IPS-NIHi7 (cell line): ENCODE measurements at regions not wholly inside any gene's neighbourhood (a gene's known extent, or its start where the extent isn't known, plus 50 kb on each side); places are given as distances from the start of the nearest gene placed in this dataset.

Experiments used
- DNase-seq: peaks from one replicate; pipeline ENCODE4 v3.0.0; 2012; ENCODE audit warnings: mixed read lengths; ENCODE audit errors: extremely low spot score

DNA sequence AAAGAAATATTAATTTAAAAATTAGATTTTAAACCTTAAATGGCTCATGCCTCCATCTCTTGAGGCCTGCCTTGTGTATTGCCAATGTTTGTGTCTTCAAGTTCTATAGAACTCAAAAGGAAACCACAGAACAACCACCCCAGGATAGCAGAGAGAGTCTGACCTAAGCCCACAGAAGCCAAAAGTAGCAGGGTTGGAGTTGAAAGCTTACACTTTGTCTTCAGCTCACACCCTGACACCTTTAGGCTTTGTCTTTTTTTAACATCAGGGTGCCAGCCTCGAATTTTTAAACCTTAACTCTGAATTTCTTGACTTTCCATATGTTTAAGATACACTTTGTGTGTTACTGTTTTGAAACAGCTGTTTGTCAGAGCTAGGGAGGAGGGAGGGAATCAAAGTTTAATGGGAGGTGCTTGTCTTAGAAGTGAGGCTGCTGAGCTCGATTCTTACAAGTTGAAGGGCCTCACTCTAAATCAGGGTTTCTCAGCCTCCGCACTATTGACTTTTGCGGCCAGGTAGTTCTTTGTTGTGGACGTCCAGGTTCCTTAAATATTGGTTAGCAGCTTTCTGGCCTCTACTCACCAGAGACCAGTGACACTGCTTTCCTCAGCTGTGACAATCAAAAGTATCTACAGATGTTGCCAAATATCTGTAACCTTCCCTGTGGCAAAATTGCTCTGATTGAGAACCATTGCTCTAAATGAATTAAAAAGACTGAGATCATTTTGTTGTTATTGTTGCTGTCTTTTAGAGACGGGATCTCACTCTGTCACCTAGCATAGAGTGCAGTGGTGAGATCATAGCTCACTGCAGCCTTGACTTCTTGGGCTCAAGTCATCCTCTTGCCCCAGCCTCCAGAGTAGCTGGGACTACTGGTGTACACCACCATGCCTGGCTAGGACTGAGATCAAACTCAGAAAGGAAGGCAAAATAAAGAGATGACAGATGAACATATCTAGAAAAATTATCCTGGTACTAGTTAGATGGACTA lies 139.2 kb upstream of the EOMES start:
- DNase-seq, result no peak

DNA sequence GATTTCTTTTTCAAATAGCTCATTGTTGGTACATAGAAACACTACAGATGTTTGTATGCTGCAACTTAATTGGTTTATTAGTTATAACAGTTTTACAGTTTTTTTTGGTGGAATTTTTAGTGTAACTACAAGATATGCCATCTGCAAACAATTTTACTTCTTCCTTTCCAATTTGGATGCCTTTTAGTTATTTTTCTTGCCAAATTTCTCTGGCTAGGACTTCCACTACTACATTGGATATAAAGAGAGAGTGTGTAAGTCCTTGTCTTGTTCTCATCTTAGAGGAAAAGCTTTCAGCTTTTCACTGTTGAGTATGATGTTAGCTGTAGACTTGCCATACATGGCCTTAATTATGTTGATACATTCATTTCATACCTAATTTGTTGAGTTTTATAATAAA lies 143.6 kb upstream of the EOMES start:
- DNase-seq, result no peak

DNA sequence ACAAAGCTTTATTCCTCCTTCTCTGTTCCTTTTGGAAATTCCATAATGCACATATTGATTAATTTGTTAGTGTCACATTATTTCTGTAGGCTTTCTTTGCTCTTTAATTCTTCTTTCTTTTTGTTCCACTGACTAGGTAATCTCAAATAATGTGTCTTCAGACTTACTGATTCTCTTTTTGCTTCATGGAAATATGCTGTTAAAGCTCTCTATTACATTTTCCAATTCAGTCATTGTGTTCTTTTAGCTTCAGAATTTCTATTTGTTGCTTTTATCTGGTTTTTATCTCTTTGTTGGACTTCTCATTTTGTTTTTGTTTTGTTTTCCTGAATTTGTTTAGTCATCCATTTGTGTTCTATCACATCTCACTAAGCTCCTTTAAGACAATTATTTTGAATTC lies 147.0 kb upstream of the EOMES start:
- no peak for DNase-seq

DNA sequence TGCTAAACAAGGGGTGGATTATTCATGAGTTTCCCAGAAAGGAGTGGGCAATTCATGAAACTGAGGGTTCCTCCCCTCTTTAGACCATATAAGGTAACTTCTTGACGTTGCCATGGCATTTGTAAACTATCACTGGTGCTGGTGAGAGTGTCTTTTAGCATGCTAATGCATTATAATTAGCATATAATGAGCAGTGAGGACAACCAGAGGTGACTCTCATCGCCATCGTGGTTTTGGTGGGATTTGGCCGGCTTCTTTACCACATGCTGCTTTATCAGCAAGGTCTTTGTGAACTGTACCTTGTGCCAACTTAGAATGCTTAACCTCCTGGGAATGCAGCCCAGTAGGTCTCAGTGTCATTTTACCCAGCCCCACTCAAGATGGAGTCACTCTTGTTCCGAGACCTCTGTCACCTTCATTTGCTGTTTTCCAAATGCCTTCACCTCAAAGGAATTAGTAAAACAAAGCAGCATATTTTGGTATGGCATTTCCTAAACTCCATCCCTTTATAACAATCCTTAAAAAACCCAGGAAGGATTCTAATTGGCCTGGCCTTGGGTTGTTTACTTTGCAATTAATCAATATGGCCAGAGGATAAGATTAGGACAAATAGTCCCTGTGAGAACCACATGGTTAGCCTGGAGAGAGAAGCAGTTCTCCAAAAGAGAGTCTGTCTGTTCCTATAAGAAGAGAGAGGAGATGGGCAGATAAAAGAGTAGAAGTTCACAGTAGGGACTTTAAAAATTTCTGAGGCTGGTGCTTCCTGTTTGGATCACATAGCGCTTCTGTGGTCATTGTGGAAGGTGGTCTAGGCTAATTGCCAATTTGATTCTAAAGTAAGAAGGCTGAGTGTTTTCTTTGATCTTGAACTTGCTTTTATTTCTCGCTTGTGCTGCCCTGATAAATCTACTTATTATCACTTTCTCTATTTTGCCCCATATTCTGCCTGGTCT lies 155.2 kb upstream of the EOMES start:
- no peak for DNase-seq

DNA sequence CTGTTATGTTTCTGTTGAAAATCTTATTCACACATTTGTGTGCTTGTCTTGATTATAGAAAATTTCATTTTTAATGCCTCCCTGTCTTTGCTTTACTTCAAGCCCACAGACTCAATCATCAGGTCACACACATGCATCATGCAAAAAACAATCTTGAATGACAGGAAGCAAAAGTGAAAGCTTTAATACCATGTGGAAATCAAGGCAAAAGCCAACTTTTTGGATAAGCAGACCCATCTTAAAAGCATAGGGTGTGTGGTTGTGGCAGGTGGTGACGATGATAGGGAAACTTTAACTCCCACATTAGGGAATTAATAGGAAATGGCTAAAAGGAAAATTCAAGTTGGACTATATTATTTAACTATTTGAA lies 155.9 kb upstream of the EOMES start:
- no peak for DNase-seq

DNA sequence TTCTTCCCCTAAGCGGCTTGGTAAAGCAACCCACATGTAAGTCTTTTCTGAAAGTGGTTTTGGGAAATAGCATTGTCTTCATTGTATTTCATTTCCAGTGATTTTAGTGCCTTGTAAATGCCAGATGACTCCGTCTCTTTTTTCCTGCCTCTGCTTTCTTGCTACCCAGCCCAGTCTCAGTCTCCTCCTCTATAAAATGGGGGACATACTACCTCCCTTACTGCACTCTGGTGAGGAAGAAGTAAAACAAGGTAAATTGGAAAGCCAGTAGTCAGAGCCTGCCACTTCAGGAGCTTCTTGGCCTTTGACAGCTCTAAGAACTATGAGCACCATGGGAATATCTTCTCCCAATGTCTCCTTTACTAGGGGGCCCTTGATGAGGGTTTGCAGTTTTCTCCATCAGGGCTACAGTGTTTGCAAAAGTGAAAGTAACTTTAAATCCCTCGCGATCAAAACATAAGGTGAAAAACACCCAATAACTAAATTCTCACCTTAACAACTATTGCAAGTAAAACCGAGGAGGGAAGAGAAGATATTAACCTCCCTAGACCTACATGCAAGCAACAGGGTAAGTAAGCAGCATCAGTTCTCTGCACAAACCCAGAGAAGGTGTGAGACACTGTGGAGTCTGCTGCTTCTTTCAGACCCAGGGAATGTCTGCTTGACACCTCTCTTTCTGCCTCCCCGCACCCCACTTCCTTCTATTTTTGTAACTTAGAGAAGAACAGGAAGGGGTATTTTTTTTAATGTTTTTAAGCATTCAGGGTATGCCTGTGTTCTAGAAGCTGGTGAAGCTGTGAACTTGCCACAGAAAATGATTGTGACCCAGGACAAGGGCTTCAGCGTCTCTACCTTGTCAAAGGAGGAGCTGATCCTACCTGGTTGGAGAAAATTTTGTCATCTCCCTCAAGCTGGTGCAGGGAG lies 159.1 kb upstream of the EOMES start:
- DNase-seq, result no peak

DNA sequence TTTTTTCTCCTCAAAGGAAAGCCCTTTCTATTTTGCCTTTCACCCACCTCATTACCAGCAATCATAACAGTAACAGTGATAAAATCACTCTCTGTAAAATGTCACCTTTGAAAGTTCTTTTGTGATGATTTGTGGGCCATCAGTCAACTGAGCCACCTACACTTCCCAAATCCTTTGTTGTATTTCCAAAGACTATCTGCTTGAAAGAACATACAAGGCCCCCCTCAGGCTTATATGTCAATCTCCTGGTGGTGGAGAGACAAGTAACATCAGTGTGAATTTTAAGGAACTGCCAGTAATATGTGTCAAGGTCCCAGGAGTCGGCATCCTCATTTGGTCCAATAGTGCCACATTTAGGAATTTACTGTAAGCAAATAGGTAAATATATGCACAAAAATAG lies 161.1 kb upstream of the EOMES start:
- no peak for DNase-seq

DNA sequence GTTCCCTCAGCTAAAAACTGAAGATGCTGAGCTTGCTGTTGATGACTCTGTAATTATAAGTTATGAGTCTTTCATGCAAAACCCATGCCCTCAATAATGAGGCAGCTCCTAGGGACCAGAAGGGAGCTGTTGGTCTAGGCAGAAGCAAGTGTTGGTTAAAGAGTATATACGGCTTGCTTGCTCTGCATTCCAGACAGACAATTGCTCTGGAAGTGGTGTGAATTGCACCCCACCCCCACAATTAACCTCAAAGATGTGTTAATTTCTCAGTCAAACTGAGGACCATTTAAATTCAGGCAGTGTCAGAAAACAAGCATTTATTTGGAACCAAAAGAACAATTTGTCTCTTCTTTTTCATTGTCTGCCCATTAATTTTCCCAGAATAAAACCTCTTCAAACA lies 163.5 kb upstream of the EOMES start:
- DNase-seq, result peak; percentile 42

DNA sequence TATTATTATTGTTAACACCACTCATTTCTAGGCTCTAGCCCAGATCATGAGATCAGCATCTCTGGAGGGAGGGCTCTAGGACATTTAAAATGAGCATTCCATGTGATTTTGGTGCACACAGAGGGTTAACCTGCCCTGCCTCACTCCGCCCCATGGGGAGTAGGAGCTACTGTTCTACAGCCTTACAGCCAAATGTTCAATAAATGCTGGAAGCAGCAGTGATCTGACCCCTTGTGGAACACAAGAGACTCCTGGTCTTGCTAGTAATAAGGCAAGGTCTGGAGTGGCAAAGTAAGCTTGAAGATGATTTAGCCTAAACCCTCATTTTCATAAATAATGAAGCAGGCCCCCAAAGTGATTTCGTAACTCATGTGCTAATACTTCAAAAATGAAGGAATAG lies 166.4 kb upstream of the EOMES start:
- no peak for DNase-seq

DNA sequence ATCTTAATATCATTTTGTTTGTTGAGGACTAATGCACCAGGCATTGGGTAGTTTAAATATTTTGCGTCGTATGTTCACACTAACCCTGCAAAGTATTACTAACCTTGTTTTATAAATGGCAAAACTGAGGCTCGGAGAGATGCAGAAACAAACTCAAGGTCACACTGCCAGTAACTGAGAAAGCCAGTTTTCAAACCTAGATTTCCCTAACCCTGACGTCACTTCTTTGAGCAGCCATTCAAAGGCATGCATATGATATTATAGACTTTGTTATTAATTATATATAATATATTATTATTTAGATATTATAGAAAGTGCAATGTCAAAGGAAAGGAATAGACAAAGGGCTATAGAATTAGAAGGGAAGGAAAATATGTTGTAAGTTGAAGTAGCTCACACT lies 167.6 kb upstream of the EOMES start:
- DNase-seq, result no peak

DNA sequence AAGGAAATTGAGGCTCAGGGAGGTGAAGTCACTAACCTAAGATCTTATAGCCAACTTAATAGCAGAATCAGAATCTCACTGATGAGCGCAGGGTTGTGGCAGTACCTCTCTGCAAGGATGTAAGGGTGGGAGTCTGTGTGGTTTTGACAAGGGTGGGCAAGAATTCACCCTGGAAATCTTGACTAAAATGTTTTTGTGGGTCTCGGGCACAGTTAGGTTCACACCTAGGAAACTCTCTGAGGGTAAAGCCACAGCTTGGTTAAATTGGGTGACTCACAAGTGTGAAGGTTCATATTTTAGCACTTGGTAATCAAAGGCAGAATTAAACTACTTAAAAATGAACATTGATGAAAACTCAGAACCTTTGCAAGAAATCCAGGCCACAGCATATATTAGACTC lies 178.2 kb upstream of the EOMES start:
- DNase-seq, result no peak

DNA sequence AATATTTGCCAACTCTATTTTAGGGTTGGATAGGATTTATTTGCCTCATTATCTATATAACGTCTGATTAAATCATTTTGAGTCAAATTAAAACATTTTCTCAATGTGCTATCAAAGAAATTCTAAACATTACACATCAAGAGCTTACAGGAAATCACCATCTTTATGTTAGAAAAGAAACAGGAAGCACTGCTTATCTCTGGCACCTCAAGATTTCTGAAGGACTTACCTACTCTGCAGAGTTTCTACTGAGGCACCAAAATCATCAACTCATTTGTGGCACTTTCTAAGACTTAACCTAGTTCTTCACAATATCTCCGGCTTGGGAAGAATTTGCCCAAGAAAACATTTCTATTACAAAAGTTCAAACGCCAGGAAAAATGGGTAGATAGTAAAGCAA lies 181.3 kb upstream of the EOMES start:
- DNase-seq, result no peak

DNA sequence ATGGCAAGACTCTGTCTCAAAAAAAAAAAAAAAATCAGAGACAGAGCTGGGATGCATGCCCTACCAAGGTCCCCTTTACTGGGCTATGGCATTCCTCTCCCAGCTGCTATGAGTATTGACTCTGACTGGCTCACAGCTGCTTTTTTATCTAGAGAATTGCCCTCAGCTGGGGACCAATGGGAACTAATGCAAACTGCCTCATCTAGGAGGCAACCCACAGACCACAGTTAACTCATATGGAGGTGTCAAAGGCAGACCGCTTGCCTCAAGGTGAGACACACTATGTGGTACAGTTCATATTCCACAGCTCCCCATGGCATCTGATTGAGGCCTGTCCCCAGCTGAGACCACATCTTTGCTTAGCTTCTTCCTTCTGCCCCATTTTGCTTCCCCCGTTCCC lies 183.5 kb upstream of the EOMES start:
- DNase-seq, result peak; percentile 48

DNA sequence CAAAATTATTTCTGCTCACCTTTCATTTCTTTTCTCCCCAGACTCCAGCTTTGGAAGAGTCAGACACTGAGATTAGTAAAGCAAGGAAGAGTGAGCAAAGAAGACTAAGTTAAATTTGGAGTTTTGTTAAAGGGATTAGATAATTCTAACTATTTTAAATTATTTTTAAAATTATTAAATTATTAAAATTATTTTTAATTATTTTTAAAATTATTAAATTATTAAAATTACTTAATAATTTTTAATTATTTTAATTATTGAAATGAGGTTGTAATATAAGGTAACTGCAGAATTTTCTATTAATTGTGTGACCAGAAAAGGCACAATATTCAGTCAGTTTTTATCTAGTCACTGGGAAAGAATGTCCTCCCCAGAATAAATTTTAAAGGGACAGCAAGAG lies 185.0 kb upstream of the EOMES start:
- no peak for DNase-seq

DNA sequence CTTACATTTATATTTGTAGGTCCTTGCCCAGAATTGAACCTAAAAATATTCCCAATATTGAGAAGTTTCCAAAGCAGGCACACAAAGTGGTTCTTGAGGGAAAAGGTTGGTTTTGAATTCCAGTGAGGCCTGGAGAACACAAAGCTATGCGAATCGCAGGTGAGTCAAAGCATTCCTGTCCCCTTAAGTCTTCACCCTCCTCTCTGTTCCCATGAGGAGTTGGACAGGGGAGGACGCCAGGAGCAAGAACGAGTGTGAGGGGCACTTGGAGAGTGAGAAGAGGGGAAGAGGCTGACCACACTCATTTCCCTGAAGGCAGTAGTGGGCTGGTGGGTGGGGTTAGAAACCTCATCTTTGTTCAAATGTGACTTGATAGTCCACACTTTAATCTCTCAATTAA lies 185.8 kb upstream of the EOMES start:
- DNase-seq, result peak; percentile 41

DNA sequence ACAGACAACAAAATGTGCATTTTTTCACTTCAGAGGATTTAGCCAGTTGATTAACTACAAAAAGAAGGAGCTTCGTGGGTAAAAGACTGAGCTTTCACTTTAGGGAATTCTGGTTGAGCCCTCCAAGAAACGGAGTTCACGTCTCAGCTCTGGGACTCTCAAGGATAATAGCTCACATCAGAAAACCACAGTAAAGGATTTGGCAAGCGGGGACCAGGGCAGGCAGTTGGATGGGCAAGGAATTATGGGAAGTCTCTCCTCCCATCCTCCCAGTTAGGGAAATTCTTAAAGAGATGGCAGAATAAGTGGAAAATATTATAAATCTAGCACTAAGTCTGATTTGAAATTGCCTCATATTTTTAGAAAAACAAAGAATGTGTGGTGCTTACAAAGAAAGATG lies 188.3 kb upstream of the EOMES start:
- no peak for DNase-seq

DNA sequence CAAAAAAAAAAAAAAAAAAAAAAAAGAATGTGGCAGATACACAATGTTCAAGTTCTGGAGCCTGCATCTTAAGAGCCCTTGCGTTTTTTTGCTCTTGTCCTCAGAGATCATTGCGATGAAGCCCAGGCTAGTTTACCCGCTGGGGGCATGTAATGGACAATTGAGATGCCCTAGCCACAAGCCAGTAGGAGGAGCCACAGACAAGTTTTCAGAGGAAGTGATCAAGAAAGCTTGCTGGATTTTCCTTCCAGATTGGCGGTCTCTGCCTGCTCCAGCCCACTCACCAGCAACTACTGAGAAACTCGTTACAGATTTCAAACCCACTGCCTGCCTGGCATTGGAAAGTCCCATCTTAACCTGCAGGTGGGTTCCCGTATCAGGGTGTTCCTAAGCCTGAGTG lies 192.1 kb upstream of the EOMES start:
- peak; percentile 59 for DNase-seq

DNA sequence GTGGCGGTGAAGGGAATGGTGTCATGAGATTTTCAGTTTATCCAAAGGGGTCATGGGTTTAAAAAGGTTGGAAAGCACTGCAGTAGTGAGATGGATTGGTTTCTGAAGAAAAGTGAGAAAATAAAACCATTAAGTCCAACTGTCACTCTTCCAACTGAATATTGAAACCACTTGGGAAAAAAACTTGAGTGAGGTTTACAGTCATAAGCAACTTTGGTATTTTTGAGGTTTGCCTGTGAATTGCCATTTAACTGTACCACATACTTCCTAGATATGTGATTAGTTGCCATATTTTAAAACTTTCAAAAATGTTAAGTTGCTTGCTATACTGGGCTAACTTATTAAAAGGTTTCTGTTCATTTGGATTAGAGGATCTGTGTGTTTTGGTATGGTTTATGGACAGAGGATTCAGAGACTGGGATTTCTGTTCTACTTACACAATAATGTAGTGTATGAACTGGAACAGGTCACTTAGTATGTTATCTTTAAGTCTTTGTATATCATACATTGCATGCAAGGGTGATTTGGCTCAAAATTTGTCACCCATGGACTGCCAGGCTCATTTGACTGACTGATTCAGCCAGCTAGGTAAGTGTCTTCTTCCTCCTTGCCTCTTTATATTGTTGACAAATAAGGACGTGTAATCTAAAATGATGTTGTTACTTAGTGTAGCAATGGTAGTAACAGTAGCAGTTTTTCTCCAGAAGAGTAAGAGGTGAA lies 201.4 kb upstream of the EOMES start:
- no peak for DNase-seq

DNA sequence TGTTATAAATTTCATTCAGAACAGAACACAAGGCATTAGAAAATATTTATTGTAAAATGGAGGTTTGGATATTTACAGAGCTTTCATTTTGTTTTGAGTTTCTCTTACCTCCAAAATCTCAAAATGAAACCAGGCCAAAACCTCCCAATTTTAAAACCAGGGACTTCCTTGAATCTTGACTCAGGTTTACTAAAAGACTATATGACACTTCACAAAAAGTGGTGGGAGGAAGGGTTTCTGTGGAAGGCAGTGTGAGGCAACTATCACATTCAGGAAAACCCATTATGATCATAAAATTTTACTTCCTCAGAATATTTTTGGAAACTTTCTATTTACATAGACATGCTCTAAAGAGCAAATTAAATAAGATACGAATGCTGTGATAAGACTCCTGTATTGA lies 205.8 kb upstream of the EOMES start:
- no peak for DNase-seq

DNA sequence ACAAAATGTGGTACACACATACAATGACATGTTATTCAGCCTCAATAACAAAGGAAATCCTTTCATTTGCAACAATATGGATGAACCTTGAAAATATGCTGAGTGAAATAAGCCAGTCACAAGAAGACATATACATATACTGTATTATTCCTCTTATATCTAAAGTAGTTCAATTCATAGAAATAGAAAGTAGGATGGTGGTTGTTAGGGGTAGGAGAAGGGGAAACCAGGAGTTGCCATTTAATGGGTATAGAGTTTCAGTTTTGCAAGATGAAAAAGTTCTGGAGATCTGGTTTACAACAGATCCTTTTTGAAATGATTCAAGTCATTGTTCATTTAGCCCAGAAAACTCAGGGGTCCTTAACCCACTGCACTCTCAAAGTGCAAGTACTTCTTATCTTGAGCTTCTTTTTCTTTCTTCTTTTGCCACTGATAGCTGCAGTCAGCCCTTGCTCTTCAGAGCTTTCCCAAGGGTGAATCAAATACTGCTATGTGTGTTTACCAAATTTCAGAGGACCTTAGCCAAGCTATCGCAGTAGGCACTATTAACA lies 208.0 kb upstream of the EOMES start:
- DNase-seq, result no peak

DNA sequence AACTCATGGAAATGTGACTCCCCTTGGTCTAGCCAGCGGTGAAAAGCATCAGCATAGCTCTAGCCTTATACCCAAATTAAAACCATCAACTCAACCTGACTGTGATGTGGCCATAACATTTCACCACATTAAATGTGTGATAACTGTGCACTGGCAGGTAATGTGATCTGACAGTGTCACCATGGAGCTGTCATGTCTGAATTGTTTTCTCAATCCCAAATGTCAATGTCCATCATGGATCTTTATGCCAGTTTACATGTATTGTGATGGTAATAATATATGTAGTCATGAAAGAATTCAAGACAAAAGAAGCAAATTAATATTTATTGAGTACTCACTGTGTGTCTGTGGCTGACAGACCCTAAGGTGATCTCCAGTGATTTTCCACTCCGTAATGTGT lies 213.4 kb upstream of the EOMES start:
- no peak for DNase-seq
